ENCODE measurements at regions not wholly inside any gene's neighbourhood (a gene's known extent, or its start where the extent isn't known, plus 50 kb on each side); places are given as distances from the start of the nearest gene placed in this dataset.
"Not testable (repeated sequence)": the region's sequence is repeated elsewhere in the genome, so short reads cannot be mapped to it uniquely, and the experiment has no call there.

GRCh38 chr4:101643186-101643837, 147.2 kb upstream of the BANK1 start:
- Histone ChIP-seq H3K79me1 (ENCODE audit: low read length) (no peaks in the 10 kb centered on the region), H3K9me3 (ENCODE audit: insufficient read depth, low read depth, low read length) (no peaks in the 10 kb centered on the region), H2BK5ac (ENCODE audit: low read depth, low read length, poor library complexity) (no peak overlapping the region), H2BK12ac (ENCODE audit: low read length) (no peak overlapping the region), H3K14ac (ENCODE audit: low read length) (no peak overlapping the region), H3K23ac (ENCODE audit: low read length) (no peak overlapping the region), H3K4me1 (ENCODE audit: control insufficient read depth in 1 of 2, insufficient read depth in 2 of 2, low read length in 2 of 2) (peaks cover 6% of the 10 kb centered on the region in 2 experiments), H3K27me3 (ENCODE audit: insufficient read depth, low read length) (no peaks in the 10 kb centered on the region), H3K27ac (ENCODE audit: low read depth, low read length) (no peak overlapping the region), H3K79me2 (ENCODE audit: control insufficient read depth, insufficient read depth, low read length, poor library complexity) (no peaks in the 10 kb centered on the region), H3K18ac (ENCODE audit: low read length) (no peak overlapping the region), H3K4ac (ENCODE audit: low read depth, low read length) (no peak overlapping the region), H2AK5ac (ENCODE audit: low read length) (no peak overlapping the region), H2BK120ac (ENCODE audit: insufficient read depth, low read length, poor library complexity) (no peak overlapping the region), H4K12ac (ENCODE audit: low read depth, low read length) (no peak overlapping the region), H3K4me2 (ENCODE audit: low read length) (no peak overlapping the region), H3K9ac (ENCODE audit: low read length) (no peak overlapping the region), H3K4me3 (ENCODE audit: low read depth, low read length) (no peak overlapping the region), H2AFZ (ENCODE audit: insufficient read depth, low read length, poor library complexity) (no peak overlapping the region), H4K8ac (ENCODE audit: low read depth, low read length) (no peak overlapping the region), H3K36me3 (ENCODE audit: control insufficient read depth in 1 of 2, insufficient read depth in 2 of 2, low read length in 2 of 2) (no peaks in the 10 kb centered on the region), H4K91ac (ENCODE audit: low read depth, low read length) (no peak overlapping the region)
- WGBS (ENCODE audit: extremely low coverage, insufficient coverage, insufficient read length) = no CpG with 5 or more reads among the region's 2 CpGs
- DNase-seq = no peak

GRCh38 chr4:101632766-101633165, 157.8 kb upstream of the BANK1 start:
- H2BK12ac ChIP-seq (ENCODE audit: low read length); H3K4ac ChIP-seq (ENCODE audit: low read depth, low read length); H3K79me2 ChIP-seq (ENCODE audit: control insufficient read depth, insufficient read depth, low read length, poor library complexity); H3K9me3 ChIP-seq (ENCODE audit: insufficient read depth, low read depth, low read length); H3K14ac ChIP-seq (ENCODE audit: low read length); H3K27me3 ChIP-seq (ENCODE audit: insufficient read depth, low read length); H3K36me3 ChIP-seq (ENCODE audit: control insufficient read depth in 1 of 2, insufficient read depth in 2 of 2, low read length in 2 of 2); H2AFZ ChIP-seq (ENCODE audit: insufficient read depth, low read length, poor library complexity); H3K9ac ChIP-seq (ENCODE audit: low read length); H3K4me1 ChIP-seq (ENCODE audit: control insufficient read depth in 1 of 2, insufficient read depth in 2 of 2, low read length in 2 of 2); H3K18ac ChIP-seq (ENCODE audit: low read length); H3K23ac ChIP-seq (ENCODE audit: low read length); H3K4me2 ChIP-seq (ENCODE audit: low read length); H2AK5ac ChIP-seq (ENCODE audit: low read length); H4K12ac ChIP-seq (ENCODE audit: low read depth, low read length); H2BK5ac ChIP-seq (ENCODE audit: low read depth, low read length, poor library complexity); H4K91ac ChIP-seq (ENCODE audit: low read depth, low read length); H2BK120ac ChIP-seq (ENCODE audit: insufficient read depth, low read length, poor library complexity); H4K8ac ChIP-seq (ENCODE audit: low read depth, low read length); H3K79me1 ChIP-seq (ENCODE audit: low read length); DNase-seq; H3K4me3 ChIP-seq (ENCODE audit: low read depth, low read length); H3K27ac ChIP-seq (ENCODE audit: low read depth, low read length): not testable (repeated sequence)
- no CpG with 5 or more reads among the region's 3 CpGs for WGBS (ENCODE audit: extremely low coverage, insufficient coverage, insufficient read length)

GRCh38 chr4:101630319-101630986, 160.1 kb upstream of the BANK1 start:
- H3K9me3 ChIP-seq (ENCODE audit: insufficient read depth, low read depth, low read length) = no peaks in the 10 kb centered on the region
- H2BK120ac ChIP-seq (ENCODE audit: insufficient read depth, low read length, poor library complexity) = no peak overlapping the region
- no peak overlapping the region for H3K4me3 ChIP-seq (ENCODE audit: low read depth, low read length)
- no peak overlapping the region for H4K91ac ChIP-seq (ENCODE audit: low read depth, low read length)
- no peak overlapping the region for H4K12ac ChIP-seq (ENCODE audit: low read depth, low read length)
- no CpG with 5 or more reads among the region's 4 CpGs for WGBS (ENCODE audit: extremely low coverage, insufficient coverage, insufficient read length)
- no peak overlapping the region for H2BK5ac ChIP-seq (ENCODE audit: low read depth, low read length, poor library complexity)
- no peak overlapping the region for H3K23ac ChIP-seq (ENCODE audit: low read length)
- no peaks in the 10 kb centered on the region for H3K4me1 ChIP-seq (ENCODE audit: control insufficient read depth in 1 of 2, insufficient read depth in 2 of 2, low read length in 2 of 2)
- no peak overlapping the region for H2BK12ac ChIP-seq (ENCODE audit: low read length)
- H3K4me2 ChIP-seq (ENCODE audit: low read length) = no peak overlapping the region
- no peak overlapping the region for H2AK5ac ChIP-seq (ENCODE audit: low read length)
- no peak overlapping the region for H3K4ac ChIP-seq (ENCODE audit: low read depth, low read length)
- H4K8ac ChIP-seq (ENCODE audit: low read depth, low read length) = no peak overlapping the region
- H3K27me3 ChIP-seq (ENCODE audit: insufficient read depth, low read length) = no peaks in the 10 kb centered on the region
- no peak for DNase-seq
- no peaks in the 10 kb centered on the region for H3K36me3 ChIP-seq (ENCODE audit: control insufficient read depth in 1 of 2, insufficient read depth in 2 of 2, low read length in 2 of 2)
- no peak overlapping the region for H3K18ac ChIP-seq (ENCODE audit: low read length)
- no peak overlapping the region for H3K9ac ChIP-seq (ENCODE audit: low read length)
- no peak overlapping the region for H3K27ac ChIP-seq (ENCODE audit: low read depth, low read length)
- H3K14ac ChIP-seq (ENCODE audit: low read length) = no peak overlapping the region
- H3K79me2 ChIP-seq (ENCODE audit: control insufficient read depth, insufficient read depth, low read length, poor library complexity) = no peaks in the 10 kb centered on the region
- H3K79me1 ChIP-seq (ENCODE audit: low read length) = no peaks in the 10 kb centered on the region
- H2AFZ ChIP-seq (ENCODE audit: insufficient read depth, low read length, poor library complexity) = no peak overlapping the region

- Histone ChIP-seq H4K8ac (ENCODE audit: low read depth, low read length) (no peak overlapping the region), H3K4me3 (ENCODE audit: low read depth, low read length) (no peak overlapping the region), H3K36me3 (ENCODE audit: control insufficient read depth in 1 of 2, insufficient read depth in 2 of 2, low read length in 2 of 2) (no peaks in the 10 kb centered on the region), H2AK5ac (ENCODE audit: low read length) (no peak overlapping the region), H3K23ac (ENCODE audit: low read length) (no peak overlapping the region), H2BK5ac (ENCODE audit: low read depth, low read length, poor library complexity) (no peak overlapping the region), H2BK12ac (ENCODE audit: low read length) (no peak overlapping the region), H3K18ac (ENCODE audit: low read length) (no peak overlapping the region), H3K79me1 (ENCODE audit: low read length) (no peaks in the 10 kb centered on the region), H4K91ac (ENCODE audit: low read depth, low read length) (no peak overlapping the region), H3K27ac (ENCODE audit: low read depth, low read length) (no peak overlapping the region), H3K9ac (ENCODE audit: low read length) (no peak overlapping the region), H3K4me1 (ENCODE audit: control insufficient read depth in 1 of 2, insufficient read depth in 2 of 2, low read length in 2 of 2) (no peaks in the 10 kb centered on the region), H2BK120ac (ENCODE audit: insufficient read depth, low read length, poor library complexity) (no peak overlapping the region), H4K12ac (ENCODE audit: low read depth, low read length) (no peak overlapping the region), H3K27me3 (ENCODE audit: insufficient read depth, low read length) (no peaks in the 10 kb centered on the region), H3K79me2 (ENCODE audit: control insufficient read depth, insufficient read depth, low read length, poor library complexity) (no peaks in the 10 kb centered on the region), H2AFZ (ENCODE audit: insufficient read depth, low read length, poor library complexity) (no peak overlapping the region), H3K4ac (ENCODE audit: low read depth, low read length) (no peak overlapping the region), H3K4me2 (ENCODE audit: low read length) (no peak overlapping the region), H3K9me3 (ENCODE audit: insufficient read depth, low read depth, low read length) (no peaks in the 10 kb centered on the region), H3K14ac (ENCODE audit: low read length) (no peak overlapping the region)
- DNase-seq = no peak
- WGBS (ENCODE audit: extremely low coverage, insufficient coverage, insufficient read length) = no CpG with 5 or more reads among the region's 2 CpGs
Measured at GRCh38 chr4:101621120-101621519, 169.4 kb upstream of the BANK1 start.
